HT1080 (cell line): ENCODE measurements at regions not wholly inside any gene's neighbourhood (a gene's known extent, or its start where the extent isn't known, plus 50 kb on each side); places are given as distances from the start of the nearest gene placed in this dataset.

Source experiments
- DNase-seq: peaks from one replicate; pipeline ENCODE4 v3.0.0-alpha.2; 2015; ENCODE audit warnings: low read depth

- DNase-seq = no peak
Observed at GRCh38 chr13:112124141-112124540, 57.2 kb downstream of the SOX1 start.

DNA sequence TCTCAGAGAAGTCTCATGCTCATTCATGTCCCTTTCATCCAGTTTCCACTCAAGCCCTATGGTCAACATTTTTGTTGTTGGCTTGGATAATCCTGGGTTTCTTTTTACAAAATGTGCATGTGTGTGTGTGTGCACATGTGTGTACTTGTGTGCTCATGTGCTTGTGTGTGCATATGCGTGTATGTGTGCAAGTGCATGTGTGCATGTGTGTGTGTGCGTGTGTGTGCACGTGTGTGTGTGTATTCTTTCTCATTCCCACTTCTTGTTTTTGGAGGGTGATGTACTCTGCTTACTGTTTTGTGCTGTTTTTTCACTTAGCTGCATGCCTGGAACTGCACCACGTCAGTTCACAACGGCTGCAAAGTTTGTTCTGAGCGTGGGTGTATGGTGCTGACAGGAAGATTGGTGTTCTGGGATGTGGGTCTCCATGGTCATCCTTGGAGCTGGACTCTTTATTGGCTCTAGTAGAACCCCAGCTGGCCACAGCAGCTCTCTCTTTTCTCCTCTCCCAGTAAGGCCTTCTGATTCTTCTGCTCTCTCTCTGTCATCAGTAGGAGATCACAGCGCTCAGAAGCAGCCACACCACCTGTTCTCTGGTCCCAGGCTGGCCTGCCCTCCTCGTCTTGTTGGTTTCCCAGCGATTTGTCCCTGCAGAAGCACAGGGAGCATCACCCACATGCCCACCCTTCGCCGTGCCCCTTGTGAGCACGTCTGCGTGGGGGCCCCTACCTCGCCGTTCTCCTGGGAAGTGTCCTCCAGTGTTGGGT, 60.8 kb downstream of the SOX1 start:
- DNase-seq = no peak

DNA sequence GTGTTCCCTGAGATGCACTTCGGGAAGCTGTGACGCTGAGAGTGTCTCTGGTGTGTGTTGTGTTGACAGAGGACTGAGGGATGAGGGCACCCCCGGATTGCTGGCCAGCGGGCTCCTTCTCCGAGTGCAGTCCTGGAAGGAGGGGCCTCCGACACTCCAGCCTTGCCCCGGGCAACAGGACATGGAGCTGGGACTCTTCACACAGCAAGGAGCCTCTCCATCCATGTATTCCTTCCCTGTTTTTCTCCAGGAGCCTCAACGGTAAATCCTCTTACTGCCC, 61.3 kb downstream of the SOX1 start:
- DNase-seq = no peak

- DNase-seq = no peak
Observed at GRCh38 chr13:112130418-112130817, 63.5 kb downstream of the SOX1 start.

DNA sequence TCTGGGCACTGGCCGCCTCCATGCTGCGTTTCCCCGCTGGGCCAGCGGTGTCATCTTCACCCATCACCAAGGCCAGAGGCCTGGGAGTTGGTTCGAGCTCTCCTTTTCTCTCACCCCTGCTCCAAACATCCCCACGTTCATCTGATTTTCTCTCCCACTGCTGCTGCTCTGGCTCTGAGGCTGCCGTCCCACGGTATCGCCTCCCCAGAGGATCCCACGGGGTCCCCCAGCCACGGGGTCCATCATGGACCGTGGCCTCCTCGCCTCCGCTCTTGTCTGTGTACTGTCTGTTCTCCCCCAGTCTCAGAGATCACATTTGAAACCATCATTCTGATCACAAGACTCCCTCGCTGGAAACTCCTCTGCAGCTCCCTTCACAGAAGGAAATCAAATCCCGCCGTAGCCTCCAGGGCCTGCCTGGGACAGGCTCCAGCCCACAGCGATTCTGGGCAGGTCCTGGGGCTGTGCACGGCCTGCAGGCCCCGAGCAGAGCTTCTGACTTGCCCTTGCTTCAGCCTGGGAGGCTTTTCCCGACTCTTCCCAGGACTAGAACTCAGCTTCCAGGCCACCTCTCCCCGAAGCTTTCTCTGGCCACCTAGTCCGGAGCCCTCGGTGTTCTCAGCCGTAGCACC, 64.2 kb downstream of the SOX1 start:
- no peak for DNase-seq

DNA sequence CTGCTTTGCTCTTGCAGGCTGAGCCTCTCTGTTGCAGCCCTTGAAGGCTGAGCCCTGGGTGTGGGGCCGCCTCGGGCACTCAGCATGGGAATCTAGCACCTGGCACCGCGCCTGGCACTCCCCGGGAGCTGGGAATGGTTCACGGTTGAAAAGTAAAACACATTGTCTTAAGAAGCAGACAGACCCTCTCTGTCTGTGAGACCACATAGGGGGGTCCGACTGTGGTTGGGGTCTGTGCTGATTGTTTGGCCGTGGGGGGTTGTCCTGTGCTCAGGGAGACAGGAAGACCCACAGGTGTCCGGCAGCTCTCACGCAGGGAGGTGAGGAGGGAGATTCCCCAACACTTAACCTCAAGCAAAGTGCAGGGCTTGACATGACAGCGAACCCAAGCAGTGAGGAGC, 64.8 kb downstream of the SOX1 start:
- no peak for DNase-seq

- no peak for DNase-seq
Observed at GRCh38 chr13:112132142-112132541, 65.2 kb downstream of the SOX1 start.

GRCh38 chr13:112132619-112133018, 65.7 kb downstream of the SOX1 start:
- DNase-seq = no peak

GRCh38 chr13:112133499-112134390, 66.8 kb downstream of the SOX1 start:
- no peak for DNase-seq

DNA sequence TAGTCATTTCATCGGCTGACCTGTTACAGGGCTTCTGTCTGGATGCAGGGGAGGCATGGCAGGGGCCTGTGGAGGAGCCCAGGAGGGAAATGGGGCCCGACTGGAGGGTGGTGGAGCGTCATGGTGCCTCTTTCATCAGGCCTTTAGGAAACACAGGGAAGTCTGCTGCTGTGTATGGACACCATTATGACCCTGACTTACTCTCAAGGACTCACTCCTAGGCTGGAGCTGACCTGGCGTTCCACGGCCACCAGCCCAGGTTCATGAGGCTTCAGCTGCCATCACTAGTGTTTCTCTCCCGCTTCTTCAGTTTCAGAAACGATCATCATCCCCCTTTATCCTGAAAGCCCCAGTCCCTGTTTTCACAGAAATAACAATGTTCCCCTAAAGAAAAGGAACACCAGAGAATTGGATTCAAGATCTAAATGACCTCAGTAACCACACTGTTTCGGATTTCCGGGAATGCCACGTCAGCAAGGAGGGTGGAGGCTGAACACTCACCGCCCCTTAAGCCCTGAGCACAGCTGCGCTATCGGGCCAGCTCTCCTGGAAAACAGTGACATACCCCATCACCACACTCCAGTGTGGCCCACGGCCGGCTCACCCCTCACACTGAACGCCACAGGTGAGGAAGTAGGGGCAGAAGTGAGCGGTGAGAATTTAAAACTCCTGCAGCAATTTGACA, 67.6 kb downstream of the SOX1 start:
- peak; percentile 30 for DNase-seq

GRCh38 chr13:112136095-112136494, 69.1 kb downstream of the SOX1 start:
- no peak for DNase-seq

DNA sequence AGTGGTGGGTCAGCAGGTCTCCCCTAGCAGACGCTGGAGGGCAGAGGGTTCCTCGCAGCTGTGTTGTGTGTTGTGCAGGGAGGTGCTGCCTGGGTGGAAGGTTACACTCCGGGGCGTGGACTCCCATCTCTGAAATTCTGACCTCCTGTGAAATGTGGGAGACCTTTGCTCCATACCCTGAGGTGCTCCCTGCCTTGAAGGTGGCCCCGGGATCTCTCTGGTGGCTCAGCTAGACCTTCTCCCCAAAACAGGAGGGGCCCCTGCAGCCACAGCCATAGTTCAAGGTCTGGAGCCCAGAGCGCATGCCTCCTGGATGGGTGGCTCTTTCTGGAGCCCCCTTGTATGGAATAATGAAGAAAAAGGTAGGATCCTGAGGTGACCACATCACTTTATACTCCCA, 70.2 kb downstream of the SOX1 start:
- DNase-seq = no peak

- DNase-seq = no peak
Observed at GRCh38 chr13:112140366-112140765, 73.4 kb downstream of the SOX1 start.

DNA sequence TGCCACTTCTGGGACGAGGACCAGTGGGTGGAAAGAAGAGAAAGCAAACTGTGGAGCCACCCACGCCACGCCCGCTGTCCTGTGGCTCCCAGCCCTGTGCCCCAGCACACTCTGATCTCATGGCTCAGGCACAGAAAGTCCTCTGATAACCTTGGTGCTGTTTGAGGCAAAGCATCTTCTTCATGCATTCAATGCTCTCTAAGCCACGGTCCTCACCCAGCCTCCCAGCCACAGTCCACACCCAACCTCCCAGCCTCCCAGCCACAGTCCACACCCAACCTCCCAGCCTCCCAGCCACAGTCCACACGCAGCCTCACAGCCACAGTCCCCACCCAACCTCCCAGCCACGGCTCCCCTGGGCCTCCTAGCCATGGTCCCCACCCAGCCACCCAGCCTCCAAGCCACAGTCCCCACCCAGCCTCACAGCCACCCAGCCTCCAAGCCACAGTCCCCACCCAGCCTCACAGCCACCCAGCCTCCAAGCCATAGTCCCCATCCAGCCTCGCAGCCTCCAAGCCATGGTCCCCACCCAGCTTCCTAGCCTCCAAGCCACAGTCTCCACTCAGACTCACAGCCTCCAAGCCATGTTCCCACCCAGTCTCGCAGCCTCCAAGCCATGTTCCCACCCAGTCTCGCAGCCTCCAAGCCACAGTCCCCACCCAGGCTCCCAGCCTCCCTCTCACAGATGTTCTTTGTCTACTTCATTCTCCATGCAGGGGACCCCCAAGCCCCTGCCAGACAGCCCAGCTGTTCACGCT, 74.9 kb downstream of the SOX1 start:
- no peak for DNase-seq

GRCh38 chr13:112142401-112142930, 75.5 kb downstream of the SOX1 start:
- DNase-seq = no peak

- DNase-seq = no peak
Observed at GRCh38 chr13:112143046-112143752, 76.2 kb downstream of the SOX1 start.

DNA sequence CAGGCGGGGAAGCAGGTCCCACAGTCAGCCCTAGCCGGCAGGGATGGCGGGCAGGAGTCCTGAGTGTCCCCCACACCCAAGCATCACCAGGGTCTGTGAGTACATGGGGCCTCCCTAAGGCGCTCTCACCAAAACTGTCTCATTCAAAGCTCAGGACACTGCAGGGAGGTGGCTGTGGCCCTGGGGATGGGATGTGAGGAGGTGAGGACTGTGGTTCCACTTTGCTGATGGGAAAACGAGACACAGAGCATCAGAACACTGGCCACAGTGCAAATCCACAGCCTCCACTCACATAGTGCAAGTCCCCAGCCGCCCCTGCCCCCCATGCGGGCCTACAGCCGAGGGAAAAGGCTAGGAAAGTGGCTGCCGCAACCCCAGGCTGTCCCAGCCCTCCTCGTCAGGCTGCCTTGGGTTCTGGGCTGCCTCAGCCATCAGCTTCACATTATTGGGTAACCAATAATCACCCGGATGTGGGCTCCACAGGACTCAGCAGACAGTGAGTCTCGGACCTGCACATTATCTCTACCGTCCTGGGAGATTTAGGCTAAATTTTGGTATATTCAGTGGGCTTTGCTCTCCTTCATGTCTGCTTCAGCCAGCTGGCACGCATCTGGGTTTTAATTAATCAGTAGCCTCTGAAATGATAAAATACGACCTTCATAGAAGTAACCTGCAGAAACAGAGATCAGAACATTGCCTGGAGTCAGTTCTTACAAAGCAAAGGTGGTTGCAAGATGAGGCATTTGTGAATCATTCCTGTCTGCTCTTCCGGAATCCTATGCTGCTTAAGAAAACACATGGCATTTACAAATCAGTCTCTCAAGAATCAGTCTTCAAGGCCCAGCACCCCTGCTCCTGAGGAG, 77.0 kb downstream of the SOX1 start:
- peak; percentile 34 for DNase-seq

DNA sequence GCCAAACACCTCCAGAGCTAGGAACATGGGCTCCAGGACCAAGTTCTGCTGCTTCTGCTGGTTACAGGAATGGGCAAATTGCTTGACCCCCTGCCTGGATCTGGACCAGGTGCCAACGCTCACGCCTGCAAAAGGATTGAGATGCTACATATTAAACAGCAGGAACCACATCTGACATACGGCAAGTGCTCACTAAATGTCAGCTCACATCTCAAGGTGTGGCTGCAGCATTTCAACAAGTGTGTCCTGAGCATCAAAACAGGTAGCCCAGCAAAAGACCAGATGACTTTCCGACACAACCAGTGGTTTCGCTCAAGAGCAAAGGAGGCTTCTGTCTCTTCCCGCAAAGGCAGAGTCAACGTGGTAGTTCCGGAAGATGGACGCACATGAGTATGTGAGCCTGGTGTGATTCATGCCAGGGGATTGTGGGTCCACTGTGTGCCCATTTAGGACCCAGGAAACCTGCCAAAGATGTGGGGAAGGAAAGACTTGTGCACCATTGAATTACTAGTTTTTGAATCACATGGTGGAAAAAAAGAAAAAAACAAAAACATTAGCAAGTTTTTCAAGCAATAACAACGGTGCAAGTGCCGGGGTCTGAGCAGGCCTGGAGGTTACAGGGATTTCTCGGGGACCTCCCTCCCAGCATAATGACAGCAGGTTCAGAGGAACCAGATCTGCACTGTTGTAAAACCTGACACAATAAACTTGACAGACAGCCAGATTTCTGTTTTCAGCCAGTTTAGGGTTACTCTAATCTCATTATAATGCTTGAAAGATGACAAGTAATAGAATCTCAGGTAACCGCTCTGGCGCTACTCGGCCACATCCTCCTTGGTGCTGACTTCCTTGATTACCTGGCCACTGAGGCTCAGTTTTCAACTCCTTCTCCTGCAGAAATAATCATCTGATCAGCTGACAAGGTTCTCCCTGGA, 77.9 kb downstream of the SOX1 start:
- peak; percentile 31 for DNase-seq
